ENCODE measurements at regions not wholly inside any gene's neighbourhood (a gene's known extent, or its start where the extent isn't known, plus 50 kb on each side); places are given as distances from the start of the nearest gene placed in this dataset.

- TF ChIP-seq EZH2 (IDR thresholded peaks at IDR 0.05; ENCODE audit: low read depth, low read length, severe bottlenecking) (no peak), CTCF (IDR thresholded peaks at IDR 0.05; ENCODE audit: control extremely low read depth in 1 of 3, insufficient read depth in 1 of 3, low read depth in 1 of 3, low read length in 3 of 3) (no peak)
Observed at GRCh38 chr2:215885536-215885935, 127.8 kb downstream of the MREG start.

Measured in H1 (cell line).